ENCODE measurements at regions not wholly inside any gene's neighbourhood (a gene's known extent, or its start where the extent isn't known, plus 50 kb on each side); places are given as distances from the start of the nearest gene placed in this dataset.

DNA sequence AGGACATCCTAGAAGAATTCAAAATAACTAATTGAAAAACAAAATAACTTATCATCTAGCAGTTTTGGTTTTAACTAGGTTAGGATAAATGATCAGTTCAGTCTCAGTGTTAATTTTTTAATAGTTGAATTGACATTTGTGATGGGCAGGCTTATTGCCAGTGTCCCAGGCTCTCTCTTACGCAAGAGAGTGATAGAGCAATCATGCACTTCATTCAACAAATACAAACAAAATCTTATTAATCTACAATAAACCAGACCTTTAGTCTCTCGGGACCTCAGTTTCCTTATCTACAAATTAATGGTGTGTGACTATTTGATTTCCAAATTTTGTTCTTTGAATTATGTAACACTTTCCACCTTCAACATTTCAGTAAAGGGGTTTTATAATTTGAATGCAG lies 385.9 kb upstream of the JAG1 start:
- TF ChIP-seq, protein P1, sequence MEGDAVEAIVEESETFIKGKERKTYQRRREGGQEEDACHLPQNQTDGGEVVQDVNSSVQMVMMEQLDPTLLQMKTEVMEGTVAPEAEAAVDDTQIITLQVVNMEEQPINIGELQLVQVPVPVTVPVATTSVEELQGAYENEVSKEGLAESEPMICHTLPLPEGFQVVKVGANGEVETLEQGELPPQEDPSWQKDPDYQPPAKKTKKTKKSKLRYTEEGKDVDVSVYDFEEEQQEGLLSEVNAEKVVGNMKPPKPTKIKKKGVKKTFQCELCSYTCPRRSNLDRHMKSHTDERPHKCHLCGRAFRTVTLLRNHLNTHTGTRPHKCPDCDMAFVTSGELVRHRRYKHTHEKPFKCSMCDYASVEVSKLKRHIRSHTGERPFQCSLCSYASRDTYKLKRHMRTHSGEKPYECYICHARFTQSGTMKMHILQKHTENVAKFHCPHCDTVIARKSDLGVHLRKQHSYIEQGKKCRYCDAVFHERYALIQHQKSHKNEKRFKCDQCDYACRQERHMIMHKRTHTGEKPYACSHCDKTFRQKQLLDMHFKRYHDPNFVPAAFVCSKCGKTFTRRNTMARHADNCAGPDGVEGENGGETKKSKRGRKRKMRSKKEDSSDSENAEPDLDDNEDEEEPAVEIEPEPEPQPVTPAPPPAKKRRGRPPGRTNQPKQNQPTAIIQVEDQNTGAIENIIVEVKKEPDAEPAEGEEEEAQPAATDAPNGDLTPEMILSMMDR (IDR thresholded peaks at IDR 0.05), result no peak
- TF ChIP-seq, protein P2, sequence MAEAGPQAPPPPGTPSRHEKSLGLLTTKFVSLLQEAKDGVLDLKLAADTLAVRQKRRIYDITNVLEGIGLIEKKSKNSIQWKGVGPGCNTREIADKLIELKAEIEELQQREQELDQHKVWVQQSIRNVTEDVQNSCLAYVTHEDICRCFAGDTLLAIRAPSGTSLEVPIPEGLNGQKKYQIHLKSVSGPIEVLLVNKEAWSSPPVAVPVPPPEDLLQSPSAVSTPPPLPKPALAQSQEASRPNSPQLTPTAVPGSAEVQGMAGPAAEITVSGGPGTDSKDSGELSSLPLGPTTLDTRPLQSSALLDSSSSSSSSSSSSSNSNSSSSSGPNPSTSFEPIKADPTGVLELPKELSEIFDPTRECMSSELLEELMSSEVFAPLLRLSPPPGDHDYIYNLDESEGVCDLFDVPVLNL (CRISPR knock-in tag; IDR thresholded peaks at IDR 0.05; ENCODE audit: borderline replicate concordance, low read depth), result no peak
- TF ChIP-seq, protein P3, sequence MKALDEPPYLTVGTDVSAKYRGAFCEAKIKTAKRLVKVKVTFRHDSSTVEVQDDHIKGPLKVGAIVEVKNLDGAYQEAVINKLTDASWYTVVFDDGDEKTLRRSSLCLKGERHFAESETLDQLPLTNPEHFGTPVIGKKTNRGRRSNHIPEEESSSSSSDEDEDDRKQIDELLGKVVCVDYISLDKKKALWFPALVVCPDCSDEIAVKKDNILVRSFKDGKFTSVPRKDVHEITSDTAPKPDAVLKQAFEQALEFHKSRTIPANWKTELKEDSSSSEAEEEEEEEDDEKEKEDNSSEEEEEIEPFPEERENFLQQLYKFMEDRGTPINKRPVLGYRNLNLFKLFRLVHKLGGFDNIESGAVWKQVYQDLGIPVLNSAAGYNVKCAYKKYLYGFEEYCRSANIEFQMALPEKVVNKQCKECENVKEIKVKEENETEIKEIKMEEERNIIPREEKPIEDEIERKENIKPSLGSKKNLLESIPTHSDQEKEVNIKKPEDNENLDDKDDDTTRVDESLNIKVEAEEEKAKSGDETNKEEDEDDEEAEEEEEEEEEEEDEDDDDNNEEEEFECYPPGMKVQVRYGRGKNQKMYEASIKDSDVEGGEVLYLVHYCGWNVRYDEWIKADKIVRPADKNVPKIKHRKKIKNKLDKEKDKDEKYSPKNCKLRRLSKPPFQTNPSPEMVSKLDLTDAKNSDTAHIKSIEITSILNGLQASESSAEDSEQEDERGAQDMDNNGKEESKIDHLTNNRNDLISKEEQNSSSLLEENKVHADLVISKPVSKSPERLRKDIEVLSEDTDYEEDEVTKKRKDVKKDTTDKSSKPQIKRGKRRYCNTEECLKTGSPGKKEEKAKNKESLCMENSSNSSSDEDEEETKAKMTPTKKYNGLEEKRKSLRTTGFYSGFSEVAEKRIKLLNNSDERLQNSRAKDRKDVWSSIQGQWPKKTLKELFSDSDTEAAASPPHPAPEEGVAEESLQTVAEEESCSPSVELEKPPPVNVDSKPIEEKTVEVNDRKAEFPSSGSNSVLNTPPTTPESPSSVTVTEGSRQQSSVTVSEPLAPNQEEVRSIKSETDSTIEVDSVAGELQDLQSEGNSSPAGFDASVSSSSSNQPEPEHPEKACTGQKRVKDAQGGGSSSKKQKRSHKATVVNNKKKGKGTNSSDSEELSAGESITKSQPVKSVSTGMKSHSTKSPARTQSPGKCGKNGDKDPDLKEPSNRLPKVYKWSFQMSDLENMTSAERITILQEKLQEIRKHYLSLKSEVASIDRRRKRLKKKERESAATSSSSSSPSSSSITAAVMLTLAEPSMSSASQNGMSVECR (CRISPR knock-in tag; IDR thresholded peaks at IDR 0.05; ENCODE audit: borderline replicate concordance), result no peak
- TF ChIP-seq, protein P4, sequence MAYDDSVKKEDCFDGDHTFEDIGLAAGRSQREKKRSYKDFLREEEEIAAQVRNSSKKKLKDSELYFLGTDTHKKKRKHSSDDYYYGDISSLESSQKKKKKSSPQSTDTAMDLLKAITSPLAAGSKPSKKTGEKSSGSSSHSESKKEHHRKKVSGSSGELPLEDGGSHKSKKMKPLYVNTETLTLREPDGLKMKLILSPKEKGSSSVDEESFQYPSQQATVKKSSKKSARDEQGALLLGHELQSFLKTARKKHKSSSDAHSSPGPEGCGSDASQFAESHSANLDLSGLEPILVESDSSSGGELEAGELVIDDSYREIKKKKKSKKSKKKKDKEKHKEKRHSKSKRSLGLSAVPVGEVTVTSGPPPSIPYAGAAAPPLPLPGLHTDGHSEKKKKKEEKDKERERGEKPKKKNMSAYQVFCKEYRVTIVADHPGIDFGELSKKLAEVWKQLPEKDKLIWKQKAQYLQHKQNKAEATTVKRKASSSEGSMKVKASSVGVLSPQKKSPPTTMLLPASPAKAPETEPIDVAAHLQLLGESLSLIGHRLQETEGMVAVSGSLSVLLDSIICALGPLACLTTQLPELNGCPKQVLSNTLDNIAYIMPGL (CRISPR knock-in tag; IDR thresholded peaks at IDR 0.05), result no peak
- TF ChIP-seq JUN (CRISPR knock-in tag; IDR thresholded peaks at IDR 0.05) (no peak), NFE2L1 (CRISPR knock-in tag; IDR thresholded peaks at IDR 0.05) (no peak), ESRRA (CRISPR knock-in tag; IDR thresholded peaks at IDR 0.05; ENCODE audit: borderline replicate concordance) (no peak), ZNF423 (CRISPR knock-in tag; IDR thresholded peaks at IDR 0.05) (no peak), FOXK1 (CRISPR knock-in tag; IDR thresholded peaks at IDR 0.05) (no peak), NFYB (CRISPR knock-in tag; conservative IDR thresholded peaks at IDR 0.05; ENCODE audit: low read depth) (no peak), ZNF138 (CRISPR knock-in tag; conservative IDR thresholded peaks at IDR 0.05) (no peak)
- TF ChIP-seq, protein P5, sequence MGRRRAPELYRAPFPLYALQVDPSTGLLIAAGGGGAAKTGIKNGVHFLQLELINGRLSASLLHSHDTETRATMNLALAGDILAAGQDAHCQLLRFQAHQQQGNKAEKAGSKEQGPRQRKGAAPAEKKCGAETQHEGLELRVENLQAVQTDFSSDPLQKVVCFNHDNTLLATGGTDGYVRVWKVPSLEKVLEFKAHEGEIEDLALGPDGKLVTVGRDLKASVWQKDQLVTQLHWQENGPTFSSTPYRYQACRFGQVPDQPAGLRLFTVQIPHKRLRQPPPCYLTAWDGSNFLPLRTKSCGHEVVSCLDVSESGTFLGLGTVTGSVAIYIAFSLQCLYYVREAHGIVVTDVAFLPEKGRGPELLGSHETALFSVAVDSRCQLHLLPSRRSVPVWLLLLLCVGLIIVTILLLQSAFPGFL (CRISPR knock-in tag; IDR thresholded peaks at IDR 0.05; ENCODE audit: borderline replicate concordance), result no peak
